ENCODE measurements at regions not wholly inside any gene's neighbourhood (a gene's known extent, or its start where the extent isn't known, plus 50 kb on each side); places are given as distances from the start of the nearest gene placed in this dataset.
"Not testable (repeated sequence)": the region's sequence is repeated elsewhere in the genome, so short reads cannot be mapped to it uniquely, and the experiment has no call there.

GRCh38 chr16:88188171-88188895 lies 194.4 kb upstream of the ZNF469 start:
- not testable (repeated sequence) for DNase-seq

- DNase-seq = not testable (repeated sequence)
Measured at GRCh38 chr16:88190592-88191095, 192.1 kb upstream of the ZNF469 start.

GRCh38 chr16:88191168-88191567 lies 191.6 kb upstream of the ZNF469 start:
- DNase-seq = not testable (repeated sequence)

- DNase-seq = no peak
Measured at GRCh38 chr16:88192601-88193000, 190.2 kb upstream of the ZNF469 start.

GRCh38 chr16:88193706-88194396 lies 188.9 kb upstream of the ZNF469 start:
- DNase-seq = peak; percentile 47 to 58

GRCh38 chr16:88194397-88195268 lies 188.1 kb upstream of the ZNF469 start:
- peak; percentile 45 to 55 for DNase-seq

- DNase-seq = no peak
Measured at GRCh38 chr16:88195269-88195705, 187.5 kb upstream of the ZNF469 start.

- DNase-seq = no peak
Measured at GRCh38 chr16:88195911-88196465, 186.8 kb upstream of the ZNF469 start.

GRCh38 chr16:88196471-88197400 lies 186.0 kb upstream of the ZNF469 start:
- DNase-seq = no peak

- DNase-seq = no peak
Measured at GRCh38 chr16:88197481-88198456, 185.0 kb upstream of the ZNF469 start.

GRCh38 chr16:88198457-88199295 lies 184.1 kb upstream of the ZNF469 start:
- DNase-seq = not testable (repeated sequence)

GRCh38 chr16:88199296-88200153 lies 183.2 kb upstream of the ZNF469 start:
- not testable (repeated sequence) for DNase-seq

- DNase-seq = not testable (repeated sequence)
Measured at GRCh38 chr16:88200154-88200895, 182.4 kb upstream of the ZNF469 start.

- DNase-seq = no peak
Measured at GRCh38 chr16:88200896-88201185, 181.9 kb upstream of the ZNF469 start.

- not testable (repeated sequence) for DNase-seq
Measured at GRCh38 chr16:88201611-88202010, 181.1 kb upstream of the ZNF469 start.

GRCh38 chr16:88202207-88202745 lies 180.5 kb upstream of the ZNF469 start:
- DNase-seq = no peak
